GM12878 (cell line): ENCODE measurements at regions not wholly inside any gene's neighbourhood (a gene's known extent, or its start where the extent isn't known, plus 50 kb on each side); places are given as distances from the start of the nearest gene placed in this dataset.

ENCODE experiments used
- ATAC-seq: fragments of 200-7000 bp; cut with Tn5 transposase; 3 replicates; pipeline ENCODE4 v1.9.1; 2020; ENCODE audit warnings: mild to moderate bottlenecking, moderate library complexity
- BruUV-seq: library from RNA; stranded (reverse); fragments of 400-500 nt; replicated peaks from 2 replicates; lab custom pipeline; 2021; lab: Mats Ljungman, UMichigan
- CTCF ChIA-PET: fragments of 300-600 bp; sonication (Branson Sonifier 250); formaldehyde crosslinking; extraction: SDS; loops from one replicate; lab custom pipeline; 2021; ENCODE audit warnings: inconsistent platforms; lab: Yijun Ruan, JAX
- POLR2A ChIA-PET: fragments of 350-600 bp; formaldehyde crosslinking; extraction: SDS; loops from one replicate; lab custom pipeline; 2021; ENCODE audit warnings: inconsistent platforms; lab: Charles Lee
- RAD21 ChIA-PET: fragments of 300-600 bp; sonication (Branson Sonifier 250); formaldehyde crosslinking; loops from one replicate; lab custom pipeline; 2023; ENCODE audit warnings: antibody characterized with exemption; ENCODE audit not compliant: unreplicated experiment; lab: Charles Lee
- SMC1A ChIA-PET: fragments of 300-600 bp; sonication (Branson Sonifier 250); formaldehyde crosslinking; loops from one replicate; lab custom pipeline; 2023; ENCODE audit not compliant: unreplicated experiment, uncharacterized antibody; lab: Charles Lee
- DNase-seq: peaks from one replicate; pipeline ENCODE4 v3.0.0-alpha.2; 2011; ENCODE audit warnings: low read depth, low spot score
- FAIRE-seq: peaks from 3 replicates; lab custom pipeline; 2011; peaks lifted over from hg19 to GRCh38; lab: Jason Lieb, UNC
- H2AFZ ChIP-seq: 2 replicates; pipeline ENCODE4 v1.6.0; 2011; ENCODE audit warnings: low read depth, low read length, control low read depth; ENCODE audit not compliant: control insufficient read depth
- H3K27ac ChIP-seq: 2 replicates; pipeline ENCODE4 v1.5.1; 2011; ENCODE audit warnings: control low read depth; ENCODE audit not compliant: control insufficient read depth, insufficient read depth
- H3K27me3 ChIP-seq, 2 experiments: replicated peaks in 1 of 2; 2 replicates each; pipeline versions ENCODE4 v1.6.0 to v1.6.1; 2011; ENCODE audit warnings: low read length in 1 of 2; ENCODE audit not compliant: control insufficient read depth in 2 of 2, insufficient read depth in 2 of 2
- H3K36me3 ChIP-seq, 2 experiments: 2 replicates each; pipeline ENCODE4 v1.5.1; 2011; ENCODE audit warnings: low read length in 1 of 2; ENCODE audit not compliant: control insufficient read depth in 2 of 2, insufficient read depth in 2 of 2
- H3K4me1 ChIP-seq: 2 replicates; pipeline ENCODE4 v1.6.1; 2011; ENCODE audit warnings: mild to moderate bottlenecking, low read length, moderate library complexity, mixed read lengths; ENCODE audit not compliant: control insufficient read depth, insufficient read depth
- H3K4me2 ChIP-seq: 2 replicates; pipeline ENCODE4 v1.6.0; 2011; ENCODE audit warnings: control low read depth; ENCODE audit not compliant: control insufficient read depth, insufficient read depth
- H3K4me3 ChIP-seq: fragments of 200-600 bp; sonication (generic); 2 replicates; pipeline ENCODE4 v1.5.1; 2016
- H3K79me2 ChIP-seq: 2 replicates; pipeline ENCODE4 v1.6.0; 2011; ENCODE audit warnings: low read length; ENCODE audit not compliant: control insufficient read depth, insufficient read depth
- H3K9ac ChIP-seq: 2 replicates; pipeline ENCODE4 v1.8.0; 2011; ENCODE audit warnings: low read length, control low read depth, mixed read lengths; ENCODE audit not compliant: control insufficient read depth, insufficient read depth
- H3K9me3 ChIP-seq: replicated peaks from 3 replicates; pipeline ENCODE4 v1.5.1; 2011; ENCODE audit warnings: mild to moderate bottlenecking, low read length; ENCODE audit not compliant: control insufficient read depth, insufficient read depth
- H4K20me1 ChIP-seq: 2 replicates; pipeline ENCODE4 v1.6.0; 2011; ENCODE audit not compliant: control insufficient read depth, insufficient read depth
- FOS ChIP-seq: IDR thresholded peaks from 3 replicates; pipeline ENCODE4 v1.6.1; 2011; ENCODE audit warnings: borderline replicate concordance; ENCODE audit not compliant: insufficient read length; ENCODE audit errors: extremely low read depth
- FOXK2 ChIP-seq: fragments of 450-650 bp; IDR thresholded peaks from 2 replicates; pipeline ENCODE4 v1.6.1; 2017; ENCODE audit warnings: mild to moderate bottlenecking, moderate library complexity
- FOXM1 ChIP-seq: IDR thresholded peaks from 2 replicates; pipeline ENCODE4 v1.6.1; 2012; ENCODE audit warnings: low read depth, mild to moderate bottlenecking, inconsistent platforms, low read length, moderate library complexity
- KDM1A ChIP-seq: fragments of 200-600 bp; sonication (generic); IDR thresholded peaks from 2 replicates; pipeline ENCODE4 v1.6.1; 2016; ENCODE audit warnings: borderline replicate concordance
- MAX ChIP-seq: IDR thresholded peaks from 2 replicates; pipeline ENCODE4 v1.6.1; 2012; ENCODE audit warnings: low read depth, low read length, improper control_type of control experiment
- RELA ChIP-seq: fragments of 450-650 bp; IDR thresholded peaks from 2 replicates; pipeline ENCODE4 v1.8.0; 2014; ENCODE audit warnings: borderline replicate concordance; ENCODE audit not compliant: partially characterized antibody
- RUNX3 ChIP-seq: IDR thresholded peaks from 2 replicates; pipeline ENCODE4 v1.6.1; 2012; ENCODE audit warnings: low read length, inconsistent platforms
- SREBF1 ChIP-seq: IDR thresholded peaks from 2 replicates; pipeline ENCODE4 v1.6.1; 2012; ENCODE audit warnings: mild to moderate bottlenecking, low read length
- SRF ChIP-seq, 2 experiments: IDR thresholded peaks; 2 replicates each; pipeline ENCODE4 v1.6.1; 2011; ENCODE audit warnings: low read depth in 2 of 2, low read length in 2 of 2, mild to moderate bottlenecking in 1 of 2, moderate library complexity in 1 of 2
- ZNF687 ChIP-seq: fragments of 450-650 bp; IDR thresholded peaks from 2 replicates; pipeline ENCODE4 v1.6.1; 2017; ENCODE audit warnings: mild to moderate bottlenecking, moderate library complexity
- WGBS: methylation state at CpG from one replicate; pipeline ENCODE4 v1.1.6; 2016; ENCODE audit warnings: low lambda C conversion rate; ENCODE audit not compliant: insufficient replicate concordance, insufficient coverage; ENCODE audit errors: missing lambda C conversion rate; 5-methylcytosine and 5-hydroxymethylcytosine counted together
- in situ Hi-C: fragments of 300-500 bp; cut with MboI; formaldehyde crosslinking; loops from 9 replicates; pipeline ENCODE4 v1.14.3; 2018; ENCODE audit warnings: mixed read lengths
- intact Hi-C: fragments of 100-400 bp; cut with micrococcal nuclease; formaldehyde crosslinking; loops from one replicate; pipeline ENCODE4 v1.14.2; 2022; ENCODE audit not compliant: unreplicated experiment
- TF ChIP-seq, protein P1 (sequence below): fragments of 450-650 bp; formaldehyde crosslinking; IDR thresholded peaks from 2 replicates; pipeline ENCODE4 v1.4.0; 2022; ENCODE audit warnings: mild to moderate bottlenecking, moderate library complexity

GRCh38 chr12:107180272-107180671 lies 86.9 kb upstream of the CRY1 start:
- H3K36me3 ChIP-seq = no peaks in the 10 kb centered on the region
- CTCF ChIA-PET = no interaction called here
- POLR2A ChIA-PET = no interaction called here
- no peaks in the 10 kb centered on the region for H3K79me2 ChIP-seq
- SMC1A ChIA-PET = no interaction called here
- 0% methylated on average over 1 of the region's 1 CpG for WGBS
- ATAC-seq (no peak), FAIRE-seq (no peak), DNase-seq (no peak)
- no peaks in the 10 kb centered on the region for H3K9me3 ChIP-seq
- no peaks in the 10 kb centered on the region for H3K4me1 ChIP-seq
- BruUV-seq = no TSS peak
- H3K27me3 ChIP-seq = no peaks in the 10 kb centered on the region
- in situ Hi-C loops = no loop called here
- no peak overlapping the region for H3K27ac ChIP-seq
- TF ChIP-seq KDM1A = no peak
- no peak overlapping the region for H3K4me2 ChIP-seq
- RAD21 ChIA-PET = no interaction called here
- no peak overlapping the region for H3K9ac ChIP-seq
- intact Hi-C loops = no loop called here
- H4K20me1 ChIP-seq = no peaks in the 10 kb centered on the region
- H2AFZ ChIP-seq = no peak overlapping the region
- H3K4me3 ChIP-seq = no peak overlapping the region

DNA sequence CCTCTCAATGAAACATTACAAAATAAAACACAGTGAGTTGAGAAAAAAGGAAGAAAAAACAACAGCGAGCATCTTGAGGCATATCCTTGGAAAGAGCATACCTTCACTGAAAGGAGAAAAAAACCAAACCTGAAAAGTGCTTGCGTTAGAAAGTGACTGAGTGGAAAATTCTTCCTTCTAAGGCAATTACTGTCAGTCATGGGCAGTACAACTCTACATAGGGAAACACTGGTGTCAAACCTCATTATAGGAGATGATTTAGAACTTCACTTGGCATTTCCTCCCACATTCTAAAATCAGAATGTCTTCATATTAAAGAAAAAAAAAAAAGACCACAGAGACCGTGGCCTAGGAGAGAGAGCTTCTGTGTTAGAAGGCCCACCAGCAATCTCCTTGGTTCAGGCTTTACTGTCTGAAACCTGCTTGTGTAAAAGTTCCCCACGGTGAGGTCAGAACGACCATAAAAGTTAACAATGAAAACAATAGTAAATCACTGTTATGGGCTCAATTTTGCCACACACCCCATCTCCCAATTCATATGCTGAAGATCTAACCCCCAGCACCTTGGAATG lies 91.1 kb upstream of the CRY1 start:
- H3K4me1 ChIP-seq = no peaks in the 10 kb centered on the region
- ChIA-PET POLR2A (no interaction called here), CTCF (no interaction called here), SMC1A (no interaction called here), RAD21 (no interaction called here)
- H4K20me1 ChIP-seq = no peaks in the 10 kb centered on the region
- 14% methylated on average over 4 of the region's 5 CpGs for WGBS
- H3K79me2 ChIP-seq = no peaks in the 10 kb centered on the region
- ATAC-seq = no peak
- intact Hi-C loops (no loop called here), in situ Hi-C loops (no loop called here)
- no peak overlapping the region for H3K4me2 ChIP-seq
- H3K4me3 ChIP-seq = no peak overlapping the region
- H3K27ac ChIP-seq = no peak overlapping the region
- H3K36me3 ChIP-seq = no peaks in the 10 kb centered on the region
- no peak for DNase-seq
- no peaks in the 10 kb centered on the region for H3K9me3 ChIP-seq
- H3K27me3 ChIP-seq = no peaks in the 10 kb centered on the region
- FAIRE-seq = no peak
- no TSS peak for BruUV-seq
- H3K9ac ChIP-seq = no peak overlapping the region
- no peak overlapping the region for H2AFZ ChIP-seq
- no peak for TF ChIP-seq ZNF687
- no peak for TF ChIP-seq SREBF1
- no peak for TF ChIP-seq MAX
- no peak for TF ChIP-seq SRF (IDR thresholded peaks at IDR 0.05; ENCODE audit: low read depth in 2 of 2, low read length in 2 of 2)
- no peak for TF ChIP-seq FOS
- TF ChIP-seq, protein P1, sequence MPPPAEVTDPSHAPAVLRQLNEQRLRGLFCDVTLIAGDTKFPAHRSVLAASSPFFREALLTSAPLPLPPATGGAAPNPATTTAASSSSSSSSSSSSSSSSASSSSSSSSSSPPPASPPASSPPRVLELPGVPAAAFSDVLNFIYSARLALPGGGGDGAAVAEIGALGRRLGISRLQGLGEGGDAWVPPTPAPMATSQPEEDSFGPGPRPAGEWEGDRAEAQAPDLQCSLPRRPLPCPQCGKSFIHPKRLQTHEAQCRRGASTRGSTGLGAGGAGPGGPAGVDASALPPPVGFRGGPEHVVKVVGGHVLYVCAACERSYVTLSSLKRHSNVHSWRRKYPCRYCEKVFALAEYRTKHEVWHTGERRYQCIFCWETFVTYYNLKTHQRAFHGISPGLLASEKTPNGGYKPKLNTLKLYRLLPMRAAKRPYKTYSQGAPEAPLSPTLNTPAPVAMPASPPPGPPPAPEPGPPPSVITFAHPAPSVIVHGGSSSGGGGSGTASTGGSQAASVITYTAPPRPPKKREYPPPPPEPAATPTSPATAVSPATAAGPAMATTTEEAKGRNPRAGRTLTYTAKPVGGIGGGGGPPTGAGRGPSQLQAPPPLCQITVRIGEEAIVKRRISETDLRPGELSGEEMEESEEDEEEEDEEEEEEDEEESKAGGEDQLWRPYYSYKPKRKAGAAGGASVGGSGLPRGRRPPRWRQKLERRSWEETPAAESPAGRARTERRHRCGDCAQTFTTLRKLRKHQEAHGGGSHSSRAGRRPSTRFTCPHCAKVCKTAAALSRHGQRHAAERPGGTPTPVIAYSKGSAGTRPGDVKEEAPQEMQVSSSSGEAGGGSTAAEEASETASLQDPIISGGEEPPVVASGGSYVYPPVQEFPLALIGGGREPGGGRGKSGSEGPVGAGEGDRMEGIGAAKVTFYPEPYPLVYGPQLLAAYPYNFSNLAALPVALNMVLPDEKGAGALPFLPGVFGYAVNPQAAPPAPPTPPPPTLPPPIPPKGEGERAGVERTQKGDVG = no peak
- TF ChIP-seq FOXM1 = no peak
- TF ChIP-seq RUNX3 = no peak
- no peak for TF ChIP-seq RELA
- TF ChIP-seq FOXK2 = no peak
